ENCODE measurements at regions not wholly inside any gene's neighbourhood (a gene's known extent, or its start where the extent isn't known, plus 50 kb on each side); places are given as distances from the start of the nearest gene placed in this dataset.

GRCh38 chr18:6558446-6559156 lies 143.9 kb upstream of the L3MBTL4 start:
- intact Hi-C loops (cut with micrococcal nuclease) (no loop called here), in situ Hi-C loops (cut with MboI) (no loop called here)
- Histone ChIP-seq H3K79me2 (ENCODE audit: control insufficient read depth, insufficient read depth, low read length) (no peaks in the 10 kb centered on the region), H3K36me3 (ENCODE audit: control insufficient read depth, insufficient read depth, low read length) (no peaks in the 10 kb centered on the region), H3K9me3 (replicated peaks; ENCODE audit: control insufficient read depth, insufficient read depth, low read depth, low read length) (no peaks in the 10 kb centered on the region), H2AFZ (ENCODE audit: low read depth, low read length) (no peak overlapping the region), H3K27me3 (ENCODE audit: control insufficient read depth in 2 of 2, insufficient read depth in 2 of 2, low read length in 2 of 2) (peaks cover 9 to 18% of the 10 kb centered on the region in 2 experiments; a peak in 4 of 5 replicates), H3K9me1 (ENCODE audit: control insufficient read depth, insufficient read depth, low read length) (no peaks in the 10 kb centered on the region), H4K20me1 (replicated peaks; ENCODE audit: control insufficient read depth, insufficient read depth, low read length) (peaks cover 5% of the 10 kb centered on the region; the same call in 1 of the 2 replicates), H3K4me2 (ENCODE audit: insufficient read depth, low read length) (no peak overlapping the region), H3K27ac (ENCODE audit: extremely low read depth, low read depth, low read length) (no peak overlapping the region), H3K4me3 (no peak overlapping the region), H3K9ac (ENCODE audit: insufficient read depth in 1 of 2, low read depth in 2 of 2, low read length in 2 of 2) (no peak overlapping the region), H3K4me1 (replicated peaks in 1 of 2; ENCODE audit: control insufficient read depth in 2 of 2, insufficient read depth in 2 of 2, low read length in 2 of 2) (no peaks in the 10 kb centered on the region; a peak in 1 of 5 replicates)
- no TSS peak for BruUV-seq (replicated peaks)
- 0% methylated on average over 7 of the region's 7 CpGs for WGBS (ENCODE audit: insufficient coverage, low coverage, missing lambda C conversion rate)
- no peak for DNase-seq (ENCODE audit: extremely low read depth in 1 of 4, low spot score in 3 of 4)
- CTCF ChIA-PET (ENCODE audit: low intra/inter-chr PET ratio): no interaction called here
- ATAC-seq: no peak
- no peak for FAIRE-seq
- POLR2A ChIA-PET: interaction anchor here (0.6 to 1.0 kb wide), 4 partner anchors 9 to 484 kb away, joined by 3 to 4 read pairs (median 3); no protein-coding TSS in a partner anchor
- TF ChIP-seq ZFPM2 (CRISPR knock-in tag; IDR thresholded peaks at IDR 0.05) (no peak), NCOA6 (IDR thresholded peaks at IDR 0.05) (no peak), ZBTB12 (CRISPR knock-in tag; IDR thresholded peaks at IDR 0.05) (no peak), ZBTB8A (IDR thresholded peaks at IDR 0.05; ENCODE audit: partially characterized antibody) (no peak), RBFOX2 (IDR thresholded peaks at IDR 0.05; ENCODE audit: low read depth, low read length) (no peak), SMARCE1 (IDR thresholded peaks at IDR 0.05) (no peak), FUS (optimal IDR thresholded peaks at IDR 0.05; ENCODE audit: low read depth, low read length) (no peak), ZNF407 (IDR thresholded peaks at IDR 0.05; ENCODE audit: low read depth) (no peak), PYGO2 (tag; IDR thresholded peaks at IDR 0.05) (no peak), MEF2A (IDR thresholded peaks at IDR 0.05; ENCODE audit: control insufficient read depth, low read depth, low read length) (no peak), CHCHD3 (CRISPR knock-in tag; IDR thresholded peaks at IDR 0.05) (no peak), SPI1 (IDR thresholded peaks at IDR 0.05; ENCODE audit: borderline replicate concordance, low read depth, low read length) (no peak)
